ENCODE measurements at regions not wholly inside any gene's neighbourhood (a gene's known extent, or its start where the extent isn't known, plus 50 kb on each side); places are given as distances from the start of the nearest gene placed in this dataset.

- no peak overlapping the region for H3K4me3 Mint-ChIP-seq
- H3K27me3 Mint-ChIP-seq (ENCODE audit: low read depth) = no peaks in the 10 kb centered on the region
Observed at GRCh38 chr14:98242903-98243302, 1029.1 kb downstream of the BCL11B start.

DNA sequence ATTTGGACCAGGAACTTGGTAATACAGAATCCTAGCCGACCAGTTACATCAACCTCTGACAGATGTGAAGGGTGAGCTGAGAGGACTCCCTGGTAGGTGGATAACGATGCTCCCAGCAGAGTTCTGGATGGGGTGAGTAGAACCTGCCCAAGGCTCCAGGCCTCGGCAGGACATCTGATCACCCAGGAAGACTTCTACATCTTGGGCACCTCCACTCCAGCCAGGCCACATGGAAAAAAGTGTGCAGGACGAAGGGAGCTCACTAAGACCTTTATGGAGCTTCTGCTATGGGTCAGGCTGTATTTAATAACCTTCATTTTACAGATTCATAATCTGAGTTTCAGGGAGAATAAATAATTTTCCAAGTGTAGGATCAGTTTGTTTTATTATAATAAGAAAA lies 1028.7 kb downstream of the BCL11B start:
- no peaks in the 10 kb centered on the region for H3K27me3 Mint-ChIP-seq (ENCODE audit: low read depth)
- H3K4me1 Mint-ChIP-seq (ENCODE audit: low read depth) = peaks cover 10% of the 10 kb centered on the region
- no peak for DNase-seq
- no peak for ATAC-seq
- H3K4me3 Mint-ChIP-seq = no peak overlapping the region
- H3K36me3 Mint-ChIP-seq (ENCODE audit: insufficient read depth) = no peaks in the 10 kb centered on the region
- peaks cover 4% of the 10 kb centered on the region for H3K9me3 Mint-ChIP-seq

More at GRCh38 chr14:98242903-98243302, 1029.1 kb downstream of the BCL11B start:
- no peak for DNase-seq
- H3K9me3 Mint-ChIP-seq = peaks cover 4% of the 10 kb centered on the region
- no peak for ATAC-seq
- peaks cover 12% of the 10 kb centered on the region for H3K4me1 Mint-ChIP-seq (ENCODE audit: low read depth)
- no peaks in the 10 kb centered on the region for H3K36me3 Mint-ChIP-seq (ENCODE audit: insufficient read depth)

- no peak overlapping the region for H3K4me3 Mint-ChIP-seq
- H3K36me3 Mint-ChIP-seq (ENCODE audit: insufficient read depth) = no peaks in the 10 kb centered on the region
- H3K27me3 Mint-ChIP-seq (ENCODE audit: low read depth) = no peaks in the 10 kb centered on the region
- ATAC-seq = no peak
- DNase-seq = no peak
- H3K4me1 Mint-ChIP-seq (ENCODE audit: low read depth) = no peaks in the 10 kb centered on the region
- H3K9me3 Mint-ChIP-seq = peaks cover 4% of the 10 kb centered on the region
Observed at GRCh38 chr14:98244162-98244948, 1027.6 kb downstream of the BCL11B start.

- no peaks in the 10 kb centered on the region for H3K36me3 Mint-ChIP-seq (ENCODE audit: insufficient read depth)
- no peaks in the 10 kb centered on the region for H3K4me1 Mint-ChIP-seq (ENCODE audit: low read depth)
- peaks cover 4% of the 10 kb centered on the region for H3K9me3 Mint-ChIP-seq
- DNase-seq (no peak), ATAC-seq (no peak)
- H3K27me3 Mint-ChIP-seq (ENCODE audit: low read depth) = no peaks in the 10 kb centered on the region
- H3K4me3 Mint-ChIP-seq = no peak overlapping the region
Observed at GRCh38 chr14:98244966-98245569, 1026.9 kb downstream of the BCL11B start.

DNA sequence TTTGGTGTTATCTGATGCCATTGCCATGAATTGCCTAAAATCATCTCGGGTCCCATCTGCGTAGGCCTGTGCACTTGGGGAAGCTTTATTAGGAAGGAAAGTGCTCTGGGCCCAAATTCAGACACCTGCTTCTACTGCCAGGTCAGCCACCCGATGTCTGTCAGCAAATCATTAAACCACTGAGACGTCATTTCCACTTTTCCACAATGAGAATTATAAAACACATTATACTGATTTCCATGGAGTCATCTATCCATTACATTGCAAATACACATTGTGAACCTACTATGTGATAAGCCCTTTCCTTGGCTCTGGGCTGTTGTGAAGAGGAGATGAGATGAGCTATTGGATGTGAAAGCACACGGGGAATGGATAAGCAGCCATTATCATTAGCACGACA lies 1022.9 kb downstream of the BCL11B start:
- peaks cover 4% of the 10 kb centered on the region for H3K9me3 Mint-ChIP-seq
- no peaks in the 10 kb centered on the region for H3K4me1 Mint-ChIP-seq (ENCODE audit: low read depth)
- H3K27me3 Mint-ChIP-seq (ENCODE audit: low read depth) = no peaks in the 10 kb centered on the region
- ATAC-seq (no peak), DNase-seq (no peak)
- H3K36me3 Mint-ChIP-seq (ENCODE audit: insufficient read depth) = no peaks in the 10 kb centered on the region
- no peak overlapping the region for H3K4me3 Mint-ChIP-seq

DNA sequence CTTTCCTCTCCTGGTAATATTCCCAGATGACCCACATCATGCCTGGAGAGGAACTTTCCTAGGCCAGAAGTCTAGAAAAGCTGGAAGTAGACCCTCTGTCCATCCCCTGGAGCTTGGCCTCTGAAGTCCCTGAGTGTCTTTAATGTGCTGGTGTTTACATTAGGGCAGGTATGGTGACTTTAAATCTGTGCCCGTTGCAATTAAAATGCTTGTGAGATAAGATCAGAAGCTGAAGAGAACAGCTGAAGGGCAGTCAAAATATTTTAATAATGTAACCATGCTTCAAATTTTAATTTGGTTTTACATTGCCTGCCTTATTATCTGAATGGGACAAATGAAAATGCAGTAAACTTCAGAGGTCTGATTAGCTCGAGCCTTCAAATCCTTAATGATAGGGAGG lies 1022.5 kb downstream of the BCL11B start:
- DNase-seq (no peak), ATAC-seq (no peak)
- Mint-ChIP-seq H3K4me1 (ENCODE audit: low read depth) (no peaks in the 10 kb centered on the region), H3K36me3 (ENCODE audit: insufficient read depth) (no peaks in the 10 kb centered on the region), H3K27me3 (ENCODE audit: low read depth) (no peaks in the 10 kb centered on the region), H3K9me3 (peaks cover 4% of the 10 kb centered on the region), H3K4me3 (no peak overlapping the region)

DNA sequence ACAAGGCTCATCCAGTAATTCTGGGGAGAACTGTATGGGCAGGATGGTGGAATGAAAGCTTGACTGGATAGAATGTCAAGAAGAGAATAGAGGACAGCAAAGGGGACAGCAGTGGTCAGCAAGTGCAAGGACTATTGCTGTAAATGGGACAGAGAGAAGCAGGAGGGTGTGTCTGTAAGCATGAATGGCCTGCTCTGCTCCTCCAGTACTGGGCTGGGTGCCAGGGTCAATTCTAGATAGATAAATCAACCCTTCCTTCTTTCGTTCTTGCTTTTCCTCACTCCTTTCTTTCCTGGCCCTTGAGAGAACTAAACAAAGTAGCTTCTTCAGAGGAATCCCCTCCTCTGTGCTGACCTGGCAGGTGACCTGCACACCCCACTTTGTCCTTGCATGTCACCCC lies 1019.2 kb downstream of the BCL11B start:
- no peak overlapping the region for H3K4me3 Mint-ChIP-seq
- H3K36me3 Mint-ChIP-seq (ENCODE audit: insufficient read depth) = no peaks in the 10 kb centered on the region
- DNase-seq = no peak
- no peak for ATAC-seq
- H3K4me1 Mint-ChIP-seq (ENCODE audit: low read depth) = no peaks in the 10 kb centered on the region
- no peaks in the 10 kb centered on the region for H3K27me3 Mint-ChIP-seq (ENCODE audit: low read depth)
- no peaks in the 10 kb centered on the region for H3K9me3 Mint-ChIP-seq

DNA sequence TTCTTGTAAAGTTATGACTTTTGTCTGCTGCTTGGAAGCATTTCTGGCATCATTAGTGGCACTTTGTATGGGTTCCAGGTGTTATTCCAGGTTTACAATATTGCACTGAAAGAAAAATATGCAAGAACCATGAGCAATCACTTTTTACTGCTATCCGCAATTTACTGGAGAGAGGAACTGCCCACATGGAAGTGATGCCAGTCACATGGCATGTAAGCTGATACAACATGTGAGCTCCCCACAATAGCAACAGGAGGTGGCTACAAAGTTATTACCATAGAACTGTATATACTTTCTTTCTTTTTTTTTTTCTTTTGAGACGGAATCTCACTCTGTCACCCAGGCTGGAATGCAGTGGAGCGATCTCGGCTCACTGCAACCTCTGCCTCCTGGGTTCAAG lies 1012.1 kb downstream of the BCL11B start:
- DNase-seq (no peak), ATAC-seq (no peak)
- Mint-ChIP-seq H3K9me3 (peaks cover 6% of the 10 kb centered on the region), H3K27me3 (ENCODE audit: low read depth) (no peaks in the 10 kb centered on the region), H3K36me3 (ENCODE audit: insufficient read depth) (no peaks in the 10 kb centered on the region), H3K4me1 (ENCODE audit: low read depth) (peaks cover 5% of the 10 kb centered on the region), H3K4me3 (no peak overlapping the region)

DNA sequence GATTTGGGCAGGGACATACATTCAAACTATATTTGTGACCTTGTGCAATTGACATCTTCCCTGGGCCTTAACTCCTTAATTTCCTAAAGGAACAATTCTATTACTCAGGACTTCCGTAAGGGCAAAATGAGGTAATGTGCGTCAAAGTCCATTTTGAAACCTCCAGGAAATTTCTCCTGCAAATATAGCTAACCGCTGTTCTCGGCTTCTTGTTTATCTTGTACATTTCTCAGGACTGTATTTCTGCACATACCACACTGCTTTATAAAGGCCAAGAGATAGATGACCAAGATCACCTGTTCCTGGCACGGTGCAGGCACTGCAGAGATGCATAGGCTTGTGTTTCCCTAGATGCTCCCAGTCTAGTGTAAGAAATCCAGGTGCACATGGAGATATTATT lies 1009.4 kb downstream of the BCL11B start:
- Mint-ChIP-seq H3K4me3 (no peak overlapping the region), H3K4me1 (ENCODE audit: low read depth) (peaks cover 11% of the 10 kb centered on the region), H3K9me3 (peaks cover 13% of the 10 kb centered on the region), H3K36me3 (ENCODE audit: insufficient read depth) (no peaks in the 10 kb centered on the region), H3K27me3 (ENCODE audit: low read depth) (no peaks in the 10 kb centered on the region)
- no peak for ATAC-seq
- no peak for DNase-seq

DNA sequence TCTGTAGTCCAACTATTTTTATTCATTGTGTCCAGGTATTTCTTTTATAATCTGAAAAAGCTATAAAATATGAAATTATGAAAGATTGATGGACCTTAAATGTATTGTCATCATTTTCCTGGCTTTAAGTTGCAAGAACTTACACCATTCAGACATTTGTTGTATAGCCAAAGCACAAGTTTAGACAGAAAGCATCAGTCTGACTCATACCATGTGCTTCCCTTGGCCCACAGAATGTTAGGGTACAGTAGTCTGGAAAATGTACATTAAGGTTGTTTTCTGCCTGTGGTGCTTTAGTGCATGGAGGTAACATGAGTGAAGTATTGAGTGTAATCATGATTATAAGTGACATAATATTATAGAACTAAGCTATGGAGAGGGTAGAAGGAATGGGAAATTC lies 1002.5 kb downstream of the BCL11B start:
- DNase-seq (no peak), ATAC-seq (no peak)
- H3K9me3 Mint-ChIP-seq = peaks cover 31% of the 10 kb centered on the region
- no peak overlapping the region for H3K4me3 Mint-ChIP-seq
- no peaks in the 10 kb centered on the region for H3K27me3 Mint-ChIP-seq (ENCODE audit: low read depth)
- no peaks in the 10 kb centered on the region for H3K36me3 Mint-ChIP-seq (ENCODE audit: insufficient read depth)
- peaks cover 7% of the 10 kb centered on the region for H3K4me1 Mint-ChIP-seq (ENCODE audit: low read depth)

- ATAC-seq (no peak), DNase-seq (no peak)
- no peaks in the 10 kb centered on the region for H3K27me3 Mint-ChIP-seq (ENCODE audit: low read depth)
- peaks cover 31% of the 10 kb centered on the region for H3K9me3 Mint-ChIP-seq
- no peaks in the 10 kb centered on the region for H3K36me3 Mint-ChIP-seq (ENCODE audit: insufficient read depth)
- H3K4me3 Mint-ChIP-seq = no peak overlapping the region
- H3K4me1 Mint-ChIP-seq (ENCODE audit: low read depth) = peaks cover 7% of the 10 kb centered on the region
Observed at GRCh38 chr14:98270201-98270600, 1001.8 kb downstream of the BCL11B start.

GRCh38 chr14:98274596-98274995 lies 997.4 kb downstream of the BCL11B start:
- no peaks in the 10 kb centered on the region for H3K4me1 Mint-ChIP-seq (ENCODE audit: low read depth)
- H3K27me3 Mint-ChIP-seq (ENCODE audit: low read depth) = no peaks in the 10 kb centered on the region
- H3K36me3 Mint-ChIP-seq (ENCODE audit: insufficient read depth) = no peaks in the 10 kb centered on the region
- no peak overlapping the region for H3K4me3 Mint-ChIP-seq
- ATAC-seq = no peak
- no peak for DNase-seq
- peaks cover 25% of the 10 kb centered on the region for H3K9me3 Mint-ChIP-seq

DNA sequence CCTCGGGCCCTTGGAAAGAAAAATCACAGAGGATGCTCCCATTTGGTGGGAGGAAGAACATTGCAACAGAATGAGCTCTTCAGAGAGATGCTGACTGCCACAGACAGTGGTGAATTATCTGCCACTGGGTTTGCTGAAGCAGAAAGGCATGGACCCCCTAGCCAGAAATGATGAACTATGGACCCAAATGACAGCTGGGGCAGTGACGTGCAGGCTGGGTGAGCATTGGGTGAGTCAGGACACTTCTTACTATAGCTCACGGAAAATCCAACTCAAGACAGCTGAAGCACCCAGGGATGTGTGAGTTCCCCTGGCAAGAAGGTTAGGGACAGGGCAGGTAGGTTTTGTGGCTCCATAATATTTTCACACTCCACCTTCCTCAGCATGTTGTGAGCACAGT lies 993.2 kb downstream of the BCL11B start:
- Mint-ChIP-seq H3K9me3 (peaks cover 7% of the 10 kb centered on the region), H3K27me3 (ENCODE audit: low read depth) (no peaks in the 10 kb centered on the region), H3K36me3 (ENCODE audit: insufficient read depth) (no peaks in the 10 kb centered on the region), H3K4me1 (ENCODE audit: low read depth) (no peaks in the 10 kb centered on the region), H3K4me3 (no peak overlapping the region)
- DNase-seq (no peak), ATAC-seq (no peak)

GRCh38 chr14:98280436-98280835 lies 991.6 kb downstream of the BCL11B start:
- H3K36me3 Mint-ChIP-seq (ENCODE audit: insufficient read depth) = no peaks in the 10 kb centered on the region
- no peaks in the 10 kb centered on the region for H3K27me3 Mint-ChIP-seq (ENCODE audit: low read depth)
- DNase-seq (no peak), ATAC-seq (no peak)
- H3K4me1 Mint-ChIP-seq (ENCODE audit: low read depth) = no peaks in the 10 kb centered on the region
- peaks cover 7% of the 10 kb centered on the region for H3K9me3 Mint-ChIP-seq
- no peak overlapping the region for H3K4me3 Mint-ChIP-seq

DNA sequence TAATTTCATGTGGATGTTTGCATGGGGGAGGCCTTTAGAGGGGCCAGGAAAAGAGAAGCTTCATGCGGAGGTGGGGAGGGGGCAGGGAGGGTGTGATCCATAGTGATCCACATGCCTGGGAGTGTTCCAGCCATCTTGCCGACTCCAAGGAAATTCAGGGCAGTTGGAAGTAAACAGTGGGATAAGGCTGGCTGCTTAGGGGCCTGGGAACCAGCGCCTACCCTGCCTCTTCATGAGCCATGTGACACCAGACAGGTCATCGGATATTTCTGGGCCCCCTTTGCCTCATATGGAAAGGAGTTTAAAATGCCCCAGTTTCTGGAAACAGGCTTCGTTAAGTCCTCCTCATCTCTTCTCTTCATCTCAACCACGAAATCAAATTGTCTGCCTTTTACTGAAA lies 983.2 kb downstream of the BCL11B start:
- DNase-seq (no peak), ATAC-seq (no peak)
- Mint-ChIP-seq H3K27me3 (ENCODE audit: low read depth) (no peaks in the 10 kb centered on the region), H3K36me3 (ENCODE audit: insufficient read depth) (no peaks in the 10 kb centered on the region), H3K9me3 (no peaks in the 10 kb centered on the region), H3K4me1 (ENCODE audit: low read depth) (peaks cover 4% of the 10 kb centered on the region), H3K4me3 (no peak overlapping the region)
